ENCODE measurements at regions not wholly inside any gene's neighbourhood (a gene's known extent, or its start where the extent isn't known, plus 50 kb on each side); places are given as distances from the start of the nearest gene placed in this dataset.

DNA sequence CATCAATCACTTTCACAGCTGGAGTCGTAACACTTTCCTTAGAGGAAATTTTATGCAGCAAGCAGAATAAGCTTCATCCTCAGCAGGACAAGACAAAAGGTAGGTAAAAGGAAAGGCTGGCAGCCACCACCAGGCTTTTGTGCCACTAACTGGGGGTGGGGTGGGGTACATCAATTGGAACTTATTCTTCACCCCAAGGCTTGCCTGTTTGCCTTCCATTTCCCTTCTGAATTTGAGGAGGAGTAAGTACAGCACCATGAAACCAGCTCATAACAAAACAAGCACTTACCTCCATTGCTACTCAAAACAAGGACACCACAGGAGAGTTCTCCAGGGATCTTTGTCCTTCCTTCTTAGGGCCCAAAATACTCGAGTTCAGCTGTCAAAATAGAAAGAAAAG lies 296.8 kb downstream of the ARRDC4 start:
- Histone ChIP-seq H3K36me3 (ENCODE audit: insufficient read depth, low read length) (no peaks in the 10 kb centered on the region), H3K79me2 (ENCODE audit: insufficient read depth, low read length) (no peaks in the 10 kb centered on the region), H3K9ac (ENCODE audit: low read length) (no peak overlapping the region), H3K4me2 (ENCODE audit: low read length) (no peak overlapping the region), H3K27me3 (ENCODE audit: insufficient read depth, low read length) (no peaks in the 10 kb centered on the region), H3K4me1 (ENCODE audit: insufficient read depth, low read length) (no peaks in the 10 kb centered on the region), H2AFZ (ENCODE audit: low read depth, low read length) (no peak overlapping the region), H3K27ac (ENCODE audit: low read depth, low read length) (no peak overlapping the region), H4K20me1 (ENCODE audit: insufficient read depth, low read length) (no peaks in the 10 kb centered on the region), H3K9me3 (ENCODE audit: insufficient read depth, low read depth, low read length) (no peaks in the 10 kb centered on the region), H3K4me3 (ENCODE audit: insufficient read depth, low read depth, low read length) (no peak overlapping the region)
- H3K4me1 Mint-ChIP-seq (ENCODE audit: low read depth, unreplicated experiment) = no peaks in the 10 kb centered on the region
- H3K9me3 Mint-ChIP-seq (ENCODE audit: unreplicated experiment) = peaks cover 11% of the 10 kb centered on the region
- FAIRE-seq (no peak), DNase-seq (ENCODE audit: low read depth) (no peak)
- H3K36me3 Mint-ChIP-seq (ENCODE audit: low read depth, unreplicated experiment) = no peaks in the 10 kb centered on the region
- TF ChIP-seq CTCF (IDR thresholded peaks at IDR 0.05; ENCODE audit: insufficient read depth, low read depth, low read length) (no peak), EZH2 (IDR thresholded peaks at IDR 0.05; ENCODE audit: insufficient read depth, low read length) (no peak)
- H3K27me3 Mint-ChIP-seq (ENCODE audit: low read depth, unreplicated experiment) = peaks cover 9% of the 10 kb centered on the region
- no peak overlapping the region for H3K4me3 Mint-ChIP-seq (ENCODE audit: unreplicated experiment)
- H3K27ac Mint-ChIP-seq (ENCODE audit: unreplicated experiment) = no peak overlapping the region

- no peak overlapping the region for H3K4me3 ChIP-seq (ENCODE audit: insufficient read depth, low read depth, low read length)
- no peak overlapping the region for H2AFZ ChIP-seq (ENCODE audit: low read depth, low read length)
- peaks cover 17% of the 10 kb centered on the region for H3K9me3 ChIP-seq (ENCODE audit: insufficient read depth, low read depth, low read length)
- Mint-ChIP-seq H3K27me3 (ENCODE audit: low read depth, unreplicated experiment) (no peaks in the 10 kb centered on the region), H3K4me3 (ENCODE audit: unreplicated experiment) (no peak overlapping the region), H3K4me1 (ENCODE audit: low read depth, unreplicated experiment) (no peaks in the 10 kb centered on the region), H3K9me3 (ENCODE audit: unreplicated experiment) (peaks cover 9% of the 10 kb centered on the region), H3K27ac (ENCODE audit: unreplicated experiment) (no peak overlapping the region), H3K36me3 (ENCODE audit: low read depth, unreplicated experiment) (no peaks in the 10 kb centered on the region)
- no peak overlapping the region for H3K27ac ChIP-seq (ENCODE audit: low read depth, low read length)
- H3K79me2 ChIP-seq (ENCODE audit: insufficient read depth, low read length) = no peaks in the 10 kb centered on the region
- H3K27me3 ChIP-seq (ENCODE audit: insufficient read depth, low read length) = no peaks in the 10 kb centered on the region
- TF ChIP-seq EZH2 (IDR thresholded peaks at IDR 0.05; ENCODE audit: insufficient read depth, low read length) (no peak), CTCF (IDR thresholded peaks at IDR 0.05; ENCODE audit: insufficient read depth, low read depth, low read length) (no peak)
- no peak overlapping the region for H3K9ac ChIP-seq (ENCODE audit: low read length)
- DNase-seq (ENCODE audit: low read depth) (no peak), FAIRE-seq (no peak)
- H3K4me2 ChIP-seq (ENCODE audit: low read length) = no peak overlapping the region
- no peaks in the 10 kb centered on the region for H3K4me1 ChIP-seq (ENCODE audit: insufficient read depth, low read length)
- H4K20me1 ChIP-seq (ENCODE audit: insufficient read depth, low read length) = no peaks in the 10 kb centered on the region
- H3K36me3 ChIP-seq (ENCODE audit: insufficient read depth, low read length) = no peaks in the 10 kb centered on the region
These were observed 303.3 kb downstream of the ARRDC4 start for GRCh38 chr15:98263787-98264186.

GRCh38 chr15:98266295-98266694 lies 305.8 kb downstream of the ARRDC4 start:
- H3K27me3 ChIP-seq (ENCODE audit: insufficient read depth, low read length) = no peaks in the 10 kb centered on the region
- no peaks in the 10 kb centered on the region for H3K4me1 ChIP-seq (ENCODE audit: insufficient read depth, low read length)
- TF ChIP-seq CTCF (IDR thresholded peaks at IDR 0.05; ENCODE audit: insufficient read depth, low read depth, low read length) = no peak
- no peak for TF ChIP-seq EZH2 (IDR thresholded peaks at IDR 0.05; ENCODE audit: insufficient read depth, low read length)
- no peak overlapping the region for H3K4me2 ChIP-seq (ENCODE audit: low read length)
- no peaks in the 10 kb centered on the region for H3K27me3 Mint-ChIP-seq (ENCODE audit: low read depth, unreplicated experiment)
- H3K36me3 ChIP-seq (ENCODE audit: insufficient read depth, low read length) = no peaks in the 10 kb centered on the region
- FAIRE-seq (no peak), DNase-seq (ENCODE audit: low read depth) (no peak)
- no peak overlapping the region for H3K9ac ChIP-seq (ENCODE audit: low read length)
- no peak overlapping the region for H3K4me3 ChIP-seq (ENCODE audit: insufficient read depth, low read depth, low read length)
- H3K4me3 Mint-ChIP-seq (ENCODE audit: unreplicated experiment) = no peak overlapping the region
- H3K79me2 ChIP-seq (ENCODE audit: insufficient read depth, low read length) = no peaks in the 10 kb centered on the region
- no peaks in the 10 kb centered on the region for H3K36me3 Mint-ChIP-seq (ENCODE audit: low read depth, unreplicated experiment)
- H3K4me1 Mint-ChIP-seq (ENCODE audit: low read depth, unreplicated experiment) = no peaks in the 10 kb centered on the region
- no peaks in the 10 kb centered on the region for H4K20me1 ChIP-seq (ENCODE audit: insufficient read depth, low read length)
- peaks cover 7% of the 10 kb centered on the region for H3K9me3 Mint-ChIP-seq (ENCODE audit: unreplicated experiment)
- H2AFZ ChIP-seq (ENCODE audit: low read depth, low read length) = no peak overlapping the region
- no peak overlapping the region for H3K27ac ChIP-seq (ENCODE audit: low read depth, low read length)
- no peak overlapping the region for H3K27ac Mint-ChIP-seq (ENCODE audit: unreplicated experiment)
- peaks cover 17% of the 10 kb centered on the region for H3K9me3 ChIP-seq (ENCODE audit: insufficient read depth, low read depth, low read length)
